NT2/D1 (cell line): ENCODE measurements at regions not wholly inside any gene's neighbourhood (a gene's known extent, or its start where the extent isn't known, plus 50 kb on each side); places are given as distances from the start of the nearest gene placed in this dataset.

Experiments
- SUZ12 ChIP-seq: IDR thresholded peaks from 2 replicates; pipeline ENCODE4 v1.6.1; 2011; ENCODE audit not compliant: insufficient read length, insufficient read depth; ENCODE audit errors: extremely low read depth
- ZNF274 ChIP-seq: IDR thresholded peaks from 2 replicates; pipeline ENCODE4 v1.6.1; 2011; ENCODE audit warnings: mild to moderate bottlenecking, low read depth, low read length

GRCh38 chr3:182485301-182485700, 308.0 kb upstream of the ATP11B start:
- TF ChIP-seq ZNF274: no peak
- no peak for TF ChIP-seq SUZ12
